Activated naive CD4-positive, alpha-beta T cell treated with anti-CD3 and anti-CD28 coated beads, Interleukin-2, amount 50 U/mL, for 24 hours (primary cell): ENCODE measurements at regions not wholly inside any gene's neighbourhood (a gene's known extent, or its start where the extent isn't known, plus 50 kb on each side); places are given as distances from the start of the nearest gene placed in this dataset.
"Not testable (repeated sequence)": the region's sequence is repeated elsewhere in the genome, so short reads cannot be mapped to it uniquely, and the experiment has no call there.

Experiments
- H3K27ac Mint-ChIP-seq: one replicate; pipeline ENCODE4 v1.8.0; 2021; ENCODE audit warnings: mild to moderate bottlenecking, mixed read lengths
- H3K27me3 Mint-ChIP-seq: one replicate; pipeline ENCODE4 v1.8.0; 2021; ENCODE audit warnings: mixed read lengths
- H3K36me3 Mint-ChIP-seq: one replicate; pipeline ENCODE4 v1.8.0; 2021; ENCODE audit warnings: mixed read lengths
- H3K4me1 Mint-ChIP-seq: one replicate; pipeline ENCODE4 v1.8.0; 2021; ENCODE audit warnings: mixed read lengths
- H3K4me3 Mint-ChIP-seq: one replicate; pipeline ENCODE4 v1.8.0; 2021; ENCODE audit warnings: mild to moderate bottlenecking, mixed read lengths
- H3K9me3 Mint-ChIP-seq: one replicate; pipeline ENCODE4 v1.8.0; 2021; ENCODE audit warnings: mixed read lengths

DNA sequence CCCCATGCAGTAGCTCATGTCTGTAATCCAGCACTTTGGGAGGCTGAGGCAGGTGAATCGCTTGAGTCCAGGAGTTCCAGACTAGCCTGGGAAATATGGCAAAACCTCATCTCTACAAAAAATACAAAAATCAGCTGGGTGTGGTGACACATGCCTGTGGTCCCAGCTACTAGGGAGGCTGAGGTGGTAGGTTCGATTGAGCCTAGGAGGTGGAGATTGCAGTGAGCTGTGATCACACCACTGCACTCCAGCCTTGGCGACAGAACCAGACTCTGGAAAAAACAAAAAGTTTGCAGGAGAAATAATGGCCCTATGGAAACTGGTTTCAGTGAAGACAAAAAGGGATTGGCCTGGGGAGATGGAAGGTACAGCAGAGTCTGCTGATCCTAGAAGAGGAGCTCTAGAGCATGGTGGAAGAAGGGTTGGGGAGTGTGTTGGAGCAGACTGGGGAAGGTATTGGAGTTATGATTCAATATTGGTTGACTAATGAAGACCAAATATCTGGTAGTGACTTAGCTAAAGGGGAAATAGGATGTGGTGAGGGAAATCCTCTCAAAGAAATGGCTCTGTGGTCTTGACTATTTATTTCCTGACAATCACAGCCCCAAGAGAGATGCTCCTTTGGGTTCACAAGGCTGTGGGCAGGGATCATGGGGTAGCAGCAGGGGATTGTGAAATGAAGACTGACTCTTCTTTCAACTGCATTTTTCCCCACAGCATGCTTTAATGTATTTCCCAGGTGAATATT is 281.9 kb downstream of the UTRN start:
- Mint-ChIP-seq H3K9me3 (no peaks in the 10 kb centered on the region), H3K27ac (no peak overlapping the region), H3K27me3 (no peaks in the 10 kb centered on the region), H3K4me1 (no peaks in the 10 kb centered on the region), H3K4me3 (no peak overlapping the region), H3K36me3 (peaks cover 16% of the 10 kb centered on the region)

GRCh38 chr6:144568241-144568640 is 283.1 kb downstream of the UTRN start:
- H3K36me3 Mint-ChIP-seq = peaks cover 18% of the 10 kb centered on the region
- no peaks in the 10 kb centered on the region for H3K27me3 Mint-ChIP-seq
- H3K27ac Mint-ChIP-seq = no peak overlapping the region
- no peaks in the 10 kb centered on the region for H3K4me1 Mint-ChIP-seq
- no peaks in the 10 kb centered on the region for H3K9me3 Mint-ChIP-seq
- H3K4me3 Mint-ChIP-seq = no peak overlapping the region

DNA sequence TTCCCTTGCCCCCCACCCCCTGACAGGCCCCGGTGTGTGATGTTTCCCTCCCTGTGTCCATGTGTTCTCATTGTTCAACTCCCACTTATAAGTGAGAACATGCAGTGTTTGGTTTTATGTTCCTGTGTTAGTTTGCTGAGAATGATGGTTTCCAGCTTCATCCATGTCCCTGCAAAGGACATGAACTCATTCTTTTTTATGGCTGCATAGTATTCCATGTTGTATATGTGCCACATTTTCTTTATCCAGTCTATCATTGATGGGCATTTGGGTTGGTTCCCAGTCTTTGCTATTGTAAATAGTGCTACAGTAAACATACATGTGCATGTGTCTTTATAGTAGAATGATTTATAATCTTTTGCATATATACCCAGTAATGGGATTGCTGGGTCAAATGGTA is 287.4 kb downstream of the UTRN start:
- H3K27ac Mint-ChIP-seq, H3K4me1 Mint-ChIP-seq, H3K9me3 Mint-ChIP-seq, H3K27me3 Mint-ChIP-seq, H3K4me3 Mint-ChIP-seq: not testable (repeated sequence)
- H3K36me3 Mint-ChIP-seq = peaks cover 20% of the 10 kb centered on the region

- peaks cover 10% of the 10 kb centered on the region for H3K4me1 Mint-ChIP-seq
- H3K27me3 Mint-ChIP-seq = no peaks in the 10 kb centered on the region
- H3K4me3 Mint-ChIP-seq = no peak overlapping the region
- no peak overlapping the region for H3K27ac Mint-ChIP-seq
- H3K36me3 Mint-ChIP-seq = peaks cover 18% of the 10 kb centered on the region
- no peaks in the 10 kb centered on the region for H3K9me3 Mint-ChIP-seq
Observed at GRCh38 chr6:144574796-144575195, 289.7 kb downstream of the UTRN start.

GRCh38 chr6:144575327-144575726 is 290.2 kb downstream of the UTRN start:
- Mint-ChIP-seq H3K36me3 (peaks cover 14% of the 10 kb centered on the region), H3K4me3 (no peak overlapping the region), H3K9me3 (no peaks in the 10 kb centered on the region)

GRCh38 chr6:144576871-144577270 is 291.7 kb downstream of the UTRN start:
- Mint-ChIP-seq H3K27ac (no peak overlapping the region), H3K9me3 (no peaks in the 10 kb centered on the region), H3K4me3 (no peak overlapping the region), H3K4me1 (peaks cover 19% of the 10 kb centered on the region), H3K27me3 (no peaks in the 10 kb centered on the region), H3K36me3 (peaks cover 11% of the 10 kb centered on the region)

More at GRCh38 chr6:144575327-144575726, 290.2 kb downstream of the UTRN start:
- Mint-ChIP-seq H3K4me1 (peaks cover 13% of the 10 kb centered on the region), H3K27ac (no peak overlapping the region), H3K27me3 (no peaks in the 10 kb centered on the region)

- Mint-ChIP-seq H3K4me3 (no peak overlapping the region), H3K9me3 (no peaks in the 10 kb centered on the region), H3K27me3 (no peaks in the 10 kb centered on the region), H3K27ac (peak overlapping the region; percentile 11), H3K4me1 (peaks cover 37% of the 10 kb centered on the region), H3K36me3 (peaks cover 3% of the 10 kb centered on the region)
Observed at GRCh38 chr6:144578385-144579350, 293.5 kb downstream of the UTRN start.

DNA sequence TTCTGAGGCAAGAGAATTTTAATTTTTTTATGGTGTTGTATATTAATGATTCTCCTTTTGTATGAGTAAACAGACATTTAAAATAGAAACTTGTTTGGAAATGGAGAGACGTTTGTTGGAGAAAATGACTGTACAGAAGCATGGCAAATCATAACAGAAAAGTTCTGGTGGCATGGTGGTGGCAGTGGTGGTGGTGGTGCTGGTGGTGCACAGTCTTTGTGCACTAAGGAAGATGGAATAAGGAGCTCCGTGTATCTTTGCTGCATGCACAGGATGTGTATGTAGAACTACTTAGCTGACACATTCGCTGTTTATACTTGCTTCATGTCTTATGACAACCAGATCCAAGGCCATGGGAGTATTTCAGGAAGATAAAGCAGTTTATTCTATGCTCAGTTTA is 294.9 kb downstream of the UTRN start:
- H3K27ac Mint-ChIP-seq = peak overlapping the region; percentile 18

DNA sequence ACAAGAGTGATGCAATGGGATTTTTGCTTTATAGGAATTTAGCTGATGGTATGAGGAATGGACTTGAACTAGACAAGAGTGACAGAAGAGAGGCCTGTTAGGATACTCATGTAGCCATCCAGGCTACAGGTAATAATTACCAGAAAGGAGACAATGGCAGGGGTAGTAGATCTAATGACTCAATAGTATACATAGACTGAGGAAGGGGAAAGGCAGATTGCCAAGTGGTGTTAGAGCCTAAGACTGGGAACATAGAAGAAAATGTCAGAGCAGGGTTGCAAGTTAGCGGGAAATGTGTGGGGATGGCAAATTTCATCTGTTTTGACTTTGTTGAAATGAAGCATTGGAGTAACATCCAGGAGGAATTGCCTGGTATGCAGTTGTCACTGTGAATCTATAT is 295.6 kb downstream of the UTRN start:
- Mint-ChIP-seq H3K27ac (peak overlapping the region; percentile 3), H3K4me3 (no peak overlapping the region), H3K4me1 (peaks cover 32% of the 10 kb centered on the region), H3K27me3 (no peaks in the 10 kb centered on the region), H3K9me3 (no peaks in the 10 kb centered on the region), H3K36me3 (peaks cover 3% of the 10 kb centered on the region)

More for the DNA sequence above, 294.9 kb downstream of the UTRN start:
- H3K36me3 Mint-ChIP-seq = peaks cover 3% of the 10 kb centered on the region
- no peak overlapping the region for H3K4me3 Mint-ChIP-seq
- H3K9me3 Mint-ChIP-seq = no peaks in the 10 kb centered on the region
- H3K27me3 Mint-ChIP-seq = no peaks in the 10 kb centered on the region
- peaks cover 37% of the 10 kb centered on the region for H3K4me1 Mint-ChIP-seq

GRCh38 chr6:144581812-144582537 is 296.8 kb downstream of the UTRN start:
- Mint-ChIP-seq H3K9me3 (no peaks in the 10 kb centered on the region), H3K36me3 (peaks cover 3% of the 10 kb centered on the region), H3K4me3 (no peak overlapping the region), H3K4me1 (peaks cover 32% of the 10 kb centered on the region), H3K27me3 (no peaks in the 10 kb centered on the region), H3K27ac (peak overlapping the region; percentile 96)

DNA sequence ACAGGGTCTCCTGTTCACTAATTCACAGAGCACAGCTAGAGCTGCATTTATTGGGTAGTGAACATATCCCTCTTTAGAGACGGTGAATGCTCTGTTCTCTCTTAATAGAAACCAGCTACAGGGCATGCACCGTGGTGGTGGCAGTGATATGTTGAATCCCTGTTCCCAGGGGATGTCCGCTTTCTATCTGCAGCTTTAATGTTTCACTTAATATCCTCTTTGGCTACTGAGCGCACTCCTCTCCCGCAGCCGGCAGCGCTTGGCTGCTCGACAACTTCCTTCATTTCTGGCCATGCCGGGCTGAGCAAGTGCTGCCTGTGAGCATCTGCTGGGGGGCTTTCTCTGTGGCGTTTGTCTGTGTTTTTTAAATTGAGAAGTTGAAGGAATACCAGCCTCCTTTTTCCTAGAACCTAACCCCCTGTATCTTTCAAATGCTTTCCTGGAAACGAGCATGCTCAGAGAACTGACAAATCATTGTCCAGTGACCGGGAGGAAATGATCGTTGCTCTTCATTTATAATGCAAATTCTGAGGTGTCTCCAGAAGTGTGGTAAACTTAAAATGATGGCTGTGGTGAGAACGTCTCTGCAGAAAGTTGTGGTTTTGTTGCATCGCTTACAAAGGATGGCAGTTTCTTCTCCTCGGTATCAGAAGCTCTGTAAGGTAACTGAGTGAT is 297.9 kb downstream of the UTRN start:
- Mint-ChIP-seq H3K4me1 (peaks cover 42% of the 10 kb centered on the region), H3K36me3 (peaks cover 6% of the 10 kb centered on the region), H3K4me3 (peak overlapping the region; percentile 91), H3K27ac (peak overlapping the region; percentile 96), H3K27me3 (no peaks in the 10 kb centered on the region), H3K9me3 (no peaks in the 10 kb centered on the region)

GRCh38 chr6:144583614-144583954 is 298.4 kb downstream of the UTRN start:
- H3K27ac Mint-ChIP-seq = peak overlapping the region; percentile 96
- peaks cover 47% of the 10 kb centered on the region for H3K4me1 Mint-ChIP-seq
- peak overlapping the region; percentile 91 for H3K4me3 Mint-ChIP-seq
- H3K9me3 Mint-ChIP-seq = no peaks in the 10 kb centered on the region
- H3K27me3 Mint-ChIP-seq = no peaks in the 10 kb centered on the region
- peaks cover 6% of the 10 kb centered on the region for H3K36me3 Mint-ChIP-seq

DNA sequence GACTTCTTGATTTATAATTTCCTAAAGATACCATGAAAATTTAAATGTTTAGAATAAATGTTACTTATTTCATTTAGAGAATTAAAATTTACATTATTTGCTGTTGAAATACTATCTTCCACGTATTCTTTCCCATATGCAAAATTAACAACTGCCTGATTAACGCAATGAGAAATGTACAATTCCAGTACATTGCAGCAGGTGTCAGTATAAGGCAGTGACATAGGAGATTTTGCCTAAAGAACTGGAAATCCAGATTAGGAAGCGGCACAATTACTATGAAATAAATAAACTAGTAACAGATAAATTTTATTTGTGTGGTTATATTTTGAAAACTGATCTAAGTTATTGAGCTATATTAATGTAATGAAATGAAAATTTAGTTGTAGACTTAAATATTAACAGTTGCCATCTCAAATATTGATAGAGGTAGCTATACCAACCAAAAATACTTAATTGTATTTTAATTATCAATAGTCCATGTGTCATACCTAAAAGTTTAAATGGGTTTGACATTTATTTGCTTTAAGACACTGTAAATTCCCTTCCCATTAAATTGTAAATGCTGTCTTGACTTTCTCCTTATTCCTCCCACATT is 300.2 kb downstream of the UTRN start:
- Mint-ChIP-seq H3K27ac (no peak overlapping the region), H3K36me3 (peaks cover 4% of the 10 kb centered on the region), H3K27me3 (no peaks in the 10 kb centered on the region), H3K9me3 (no peaks in the 10 kb centered on the region), H3K4me3 (no peak overlapping the region), H3K4me1 (peaks cover 43% of the 10 kb centered on the region)

DNA sequence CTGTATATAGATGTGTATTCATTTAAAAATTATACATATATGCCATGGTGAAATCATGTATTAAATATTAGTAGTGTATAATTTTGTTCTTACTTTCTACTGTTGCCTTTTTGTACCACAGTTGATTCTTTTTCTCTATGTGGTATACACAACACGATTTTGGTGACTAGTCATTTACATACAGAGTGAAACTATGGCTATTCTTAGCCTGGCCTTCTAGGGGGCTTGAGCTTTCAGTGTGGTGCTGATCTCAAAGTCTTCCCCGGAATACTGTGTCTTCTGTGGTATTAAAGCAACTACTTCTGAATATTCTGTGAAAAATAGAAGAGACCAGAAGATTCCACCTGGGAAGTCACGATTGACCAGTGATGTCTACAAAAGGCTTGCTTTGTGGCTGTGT is 301.9 kb downstream of the UTRN start:
- Mint-ChIP-seq H3K4me1 (peaks cover 36% of the 10 kb centered on the region), H3K4me3 (no peak overlapping the region), H3K36me3 (peaks cover 7% of the 10 kb centered on the region), H3K27me3 (no peaks in the 10 kb centered on the region), H3K9me3 (no peaks in the 10 kb centered on the region), H3K27ac (no peak overlapping the region)
